Mesothelial cell of epicardium (in vitro differentiated cells): ENCODE measurements at regions not wholly inside any gene's neighbourhood (a gene's known extent, or its start where the extent isn't known, plus 50 kb on each side); places are given as distances from the start of the nearest gene placed in this dataset.

Experiments
- DNase-seq, 2 experiments: peaks; one replicate each; pipeline ENCODE4 v3.0.0; 2021; ENCODE audit warnings: low spot score in 2 of 2; ENCODE audit not compliant: unreplicated experiment in 2 of 2
- H3K27ac Mint-ChIP-seq: 2 replicates; pipeline ENCODE4 v1.8.0; 2021; ENCODE audit warnings: mixed read lengths
- H3K27me3 Mint-ChIP-seq: 2 replicates; pipeline ENCODE4 v1.8.0; 2021; ENCODE audit warnings: low read depth, mixed read lengths
- H3K36me3 Mint-ChIP-seq: 2 replicates; pipeline ENCODE4 v1.8.0; 2021; ENCODE audit warnings: mixed read lengths
- H3K4me1 Mint-ChIP-seq: 2 replicates; pipeline ENCODE4 v1.8.0; 2021; ENCODE audit warnings: mixed read lengths
- H3K4me3 Mint-ChIP-seq: 2 replicates; pipeline ENCODE4 v1.8.0; 2021; ENCODE audit warnings: mild to moderate bottlenecking, moderate library complexity, mixed read lengths
- H3K9me3 Mint-ChIP-seq: 2 replicates; pipeline ENCODE4 v1.8.0; 2021; ENCODE audit warnings: mixed read lengths
- CTCF ChIP-seq: fragments of 200-600 bp; sonication (generic); IDR thresholded peaks from one replicate; pipeline ENCODE4 v1.5.0; 2021; ENCODE audit warnings: antibody characterized with exemption; ENCODE audit not compliant: unreplicated experiment

DNA sequence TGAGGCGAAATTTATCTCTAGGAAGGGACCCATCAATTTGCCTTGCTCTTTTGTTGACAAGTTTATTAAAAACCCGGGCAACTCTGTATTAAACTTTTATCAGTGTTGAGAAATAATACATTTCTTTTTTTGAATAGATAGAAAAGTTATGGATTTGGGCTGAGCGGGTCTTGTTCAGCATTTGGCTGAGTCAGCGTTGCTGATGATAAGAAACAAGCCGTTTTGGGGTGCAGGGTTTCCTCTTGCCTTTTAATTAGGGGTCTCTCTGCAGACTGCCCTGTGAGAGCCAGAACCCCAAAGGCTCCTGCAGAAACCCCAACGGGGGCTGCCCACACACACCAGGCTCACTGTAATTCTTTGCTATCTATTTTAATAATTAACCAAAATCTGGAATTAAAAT lies 82.1 kb upstream of the SLCO4A1 start:
- H3K27me3 Mint-ChIP-seq: peaks cover 6% of the 10 kb centered on the region
- TF ChIP-seq CTCF: no peak
- H3K27ac Mint-ChIP-seq: no peak overlapping the region
- DNase-seq: no peak
- H3K4me1 Mint-ChIP-seq: peaks cover 8% of the 10 kb centered on the region
- no peaks in the 10 kb centered on the region for H3K36me3 Mint-ChIP-seq
- no peaks in the 10 kb centered on the region for H3K9me3 Mint-ChIP-seq
- H3K4me3 Mint-ChIP-seq: no peak overlapping the region

- no peak overlapping the region for H3K27ac Mint-ChIP-seq
- peaks cover 5% of the 10 kb centered on the region for H3K4me1 Mint-ChIP-seq
- peaks cover 6% of the 10 kb centered on the region for H3K27me3 Mint-ChIP-seq
- no peak for DNase-seq
- H3K4me3 Mint-ChIP-seq: no peak overlapping the region
- TF ChIP-seq CTCF: no peak
- no peaks in the 10 kb centered on the region for H3K36me3 Mint-ChIP-seq
- H3K9me3 Mint-ChIP-seq: no peaks in the 10 kb centered on the region
Observed at GRCh38 chr20:62561182-62561581, 81.1 kb upstream of the SLCO4A1 start.

- no peak overlapping the region for H3K4me3 Mint-ChIP-seq
Observed at GRCh38 chr20:62561948-62562347, 80.4 kb upstream of the SLCO4A1 start.

GRCh38 chr20:62562831-62563230 lies 79.5 kb upstream of the SLCO4A1 start:
- no peaks in the 10 kb centered on the region for H3K9me3 Mint-ChIP-seq
- H3K36me3 Mint-ChIP-seq: no peaks in the 10 kb centered on the region
- DNase-seq: no peak
- H3K27ac Mint-ChIP-seq: no peak overlapping the region
- H3K4me3 Mint-ChIP-seq: no peak overlapping the region
- TF ChIP-seq CTCF: no peak
- peaks cover 6% of the 10 kb centered on the region for H3K27me3 Mint-ChIP-seq
- H3K4me1 Mint-ChIP-seq: peaks cover 3% of the 10 kb centered on the region

More at GRCh38 chr20:62561948-62562347, 80.4 kb upstream of the SLCO4A1 start:
- Mint-ChIP-seq H3K36me3 (no peaks in the 10 kb centered on the region), H3K4me1 (peaks cover 3% of the 10 kb centered on the region), H3K27me3 (peaks cover 6% of the 10 kb centered on the region), H3K27ac (no peak overlapping the region), H3K9me3 (no peaks in the 10 kb centered on the region)
- no peak for DNase-seq
- no peak for TF ChIP-seq CTCF

GRCh38 chr20:62563561-62563960 lies 78.7 kb upstream of the SLCO4A1 start:
- Mint-ChIP-seq H3K36me3 (no peaks in the 10 kb centered on the region), H3K4me1 (peaks cover 3% of the 10 kb centered on the region), H3K4me3 (no peak overlapping the region), H3K27ac (no peak overlapping the region), H3K9me3 (no peaks in the 10 kb centered on the region), H3K27me3 (peaks cover 6% of the 10 kb centered on the region)
- no peak for TF ChIP-seq CTCF
- no peak for DNase-seq

DNA sequence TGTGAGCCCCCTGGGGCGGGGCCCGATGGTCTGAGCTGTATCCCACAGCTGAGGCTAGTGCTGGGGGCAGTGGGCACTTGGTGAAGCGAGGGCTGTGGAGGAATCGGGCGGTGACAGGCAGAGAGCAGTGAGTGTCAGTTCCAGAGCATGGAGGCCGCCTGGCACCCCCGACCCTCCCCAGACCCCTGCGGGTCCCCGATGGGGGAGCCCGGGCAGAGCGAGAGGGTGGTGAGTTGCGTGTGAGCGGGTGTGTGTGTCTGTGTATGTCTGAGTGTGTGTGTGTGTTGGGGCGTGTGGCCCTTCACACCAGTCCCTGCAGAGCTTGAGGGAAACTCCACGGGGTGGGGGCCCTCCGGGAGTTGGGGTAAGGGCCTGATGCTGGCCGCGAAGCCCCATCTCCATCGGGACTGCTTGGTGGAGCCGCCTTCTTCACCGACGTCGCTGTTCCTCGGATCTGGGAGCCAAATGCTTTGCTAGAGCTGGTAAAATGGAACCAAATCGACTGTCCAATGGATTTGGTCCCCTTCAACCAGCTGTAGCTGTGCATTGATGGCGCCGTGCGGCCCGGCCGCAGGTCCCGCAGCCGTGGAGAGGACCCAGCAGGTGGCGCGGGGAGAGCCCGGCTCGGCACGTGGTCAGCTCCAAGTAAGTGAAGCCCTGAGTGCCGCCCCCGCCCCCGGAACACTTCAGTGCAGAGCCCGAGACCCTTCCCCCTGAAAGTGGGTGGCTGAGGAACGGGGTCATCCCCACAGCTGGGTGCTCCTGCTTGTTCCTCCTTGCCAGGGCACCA lies 77.7 kb upstream of the SLCO4A1 start:
- DNase-seq: no peak
- Mint-ChIP-seq H3K9me3 (no peaks in the 10 kb centered on the region), H3K4me1 (peaks cover 3% of the 10 kb centered on the region), H3K36me3 (no peaks in the 10 kb centered on the region), H3K27me3 (peaks cover 9% of the 10 kb centered on the region), H3K27ac (no peak overlapping the region), H3K4me3 (no peak overlapping the region)
- no peak for TF ChIP-seq CTCF
